Endothelial cell of umbilical vein (primary cell): ENCODE measurements at regions not wholly inside any gene's neighbourhood (a gene's known extent, or its start where the extent isn't known, plus 50 kb on each side); places are given as distances from the start of the nearest gene placed in this dataset.

Experiments
- BruUV-seq: library from RNA; stranded (reverse); fragments of 400-500 nt; replicated peaks from 2 replicates; lab custom pipeline; 2021; lab: Mats Ljungman, UMichigan
- CTCF ChIA-PET: fragments of 300-600, 350-600 bp; sonication (Branson Sonifier 250); formaldehyde crosslinking; loops from one replicate; lab custom pipeline; 2021; ENCODE audit warnings: antibody characterized with exemption, inconsistent platforms; lab: Charles Lee
- POLR2A ChIA-PET: fragments of 300-600, 350-600 bp; sonication (Branson Sonifier 250); formaldehyde crosslinking; loops from one replicate; lab custom pipeline; 2021; ENCODE audit warnings: antibody characterized with exemption, inconsistent platforms; lab: Charles Lee
- DNase-seq: peaks from one replicate; pipeline ENCODE4 v3.0.0-alpha.2; 2011; ENCODE audit warnings: low read depth, low spot score
- FAIRE-seq: peaks from 2 replicates; lab custom pipeline; 2011; peaks lifted over from hg19 to GRCh38; lab: Jason Lieb, UNC
- H2AFZ ChIP-seq: 2 replicates; pipeline ENCODE4 v1.6.0; 2012; ENCODE audit warnings: low read depth, low read length, control low read depth, inconsistent platforms
- H3K27ac ChIP-seq: 2 replicates; pipeline ENCODE4 v1.5.1; 2011; ENCODE audit warnings: low read depth, mild to moderate bottlenecking, control low read depth, low read length, moderate library complexity; ENCODE audit not compliant: insufficient read depth
- H3K27me3 ChIP-seq, 2 experiments: 2 replicates each; pipeline versions ENCODE4 v1.6.0 to v1.6.1; 2011; ENCODE audit warnings: low read length in 2 of 2, mixed read lengths in 1 of 2; ENCODE audit not compliant: control insufficient read depth in 2 of 2, insufficient read depth in 2 of 2
- H3K36me3 ChIP-seq, 2 experiments: 2 replicates in 1 of 2; 3 replicates in 1 of 2; pipeline ENCODE4 v1.5.1; 2011; ENCODE audit warnings: low read length in 2 of 2, mild to moderate bottlenecking in 1 of 2, moderate library complexity in 1 of 2; ENCODE audit not compliant: control insufficient read depth in 2 of 2, insufficient read depth in 2 of 2; ENCODE audit errors: extremely low read depth in 1 of 2
- H3K4me1 ChIP-seq: 3 replicates; pipeline ENCODE4 v1.5.1; 2011; ENCODE audit warnings: mild to moderate bottlenecking, low read length; ENCODE audit not compliant: control insufficient read depth, insufficient read depth; ENCODE audit errors: extremely low read depth
- H3K4me2 ChIP-seq: 2 replicates; pipeline ENCODE4 v1.6.1; 2011; ENCODE audit warnings: low read length, control low read depth, mixed read lengths; ENCODE audit not compliant: insufficient read depth
- H3K4me3 ChIP-seq, 3 experiments: fragments of 200-600 bp in 1 of 3; sonication (generic), shearing (Covaris generic) in 1 of 3; replicated peaks in 1 of 3; 2 replicates each; pipeline ENCODE4 v1.5.1; 2011 to 2016; ENCODE audit warnings: control low read depth in 3 of 3, low read length in 3 of 3, mild to moderate bottlenecking in 2 of 3, inconsistent platforms in 1 of 3, low read depth in 1 of 3, moderate library complexity in 1 of 3; ENCODE audit not compliant: insufficient read depth in 1 of 3
- H3K79me2 ChIP-seq: 2 replicates; pipeline ENCODE4 v1.6.0; 2012; ENCODE audit warnings: low read length, inconsistent platforms; ENCODE audit not compliant: control insufficient read depth, insufficient read depth
- H3K9ac ChIP-seq: replicated peaks from 2 replicates; pipeline ENCODE3; 2011; ENCODE audit warnings: low read length, control low read depth; ENCODE audit not compliant: insufficient read depth; ENCODE audit errors: extremely low read depth
- H3K9me1 ChIP-seq: replicated peaks from 3 replicates; pipeline ENCODE4 v1.6.0; 2011; ENCODE audit warnings: mild to moderate bottlenecking, low read length; ENCODE audit not compliant: control insufficient read depth, insufficient read depth; ENCODE audit errors: extremely low read depth
- H3K9me3 ChIP-seq: replicated peaks from 2 replicates; pipeline ENCODE4 v1.5.1; 2012; ENCODE audit warnings: low read length, inconsistent platforms; ENCODE audit not compliant: control insufficient read depth, insufficient read depth
- H4K20me1 ChIP-seq: replicated peaks from 2 replicates; pipeline ENCODE3; 2011; ENCODE audit warnings: mild to moderate bottlenecking, low read length; ENCODE audit not compliant: control insufficient read depth, insufficient read depth; ENCODE audit errors: extremely low read depth
- EZH2 ChIP-seq: IDR thresholded peaks from 2 replicates; pipeline ENCODE4 v1.6.1; 2012; ENCODE audit warnings: borderline replicate concordance, low read depth, mild to moderate bottlenecking, moderate library complexity, low read length, inconsistent platforms; ENCODE audit not compliant: severe bottlenecking
- FOS ChIP-seq: IDR thresholded peaks from 2 replicates; pipeline ENCODE4 v1.6.1; 2011; ENCODE audit warnings: mild to moderate bottlenecking, low read length, moderate library complexity, borderline replicate concordance; ENCODE audit not compliant: insufficient read depth
- GATA2 ChIP-seq: IDR thresholded peaks from 2 replicates; pipeline ENCODE4 v1.7.0; 2011; ENCODE audit warnings: low read depth, mild to moderate bottlenecking, moderate library complexity, mixed read lengths, low read length; ENCODE audit not compliant: insufficient read length, insufficient read depth
- JUN ChIP-seq: IDR thresholded peaks from 2 replicates; pipeline ENCODE4 v1.6.1; 2011; ENCODE audit warnings: borderline replicate concordance, low read depth; ENCODE audit not compliant: insufficient read length, insufficient read depth
- MYC ChIP-seq: IDR thresholded peaks from one replicate; pipeline ENCODE4 v1.6.1; 2011; ENCODE audit warnings: mild to moderate bottlenecking, low read depth, low read length
- POLR2A ChIP-seq: IDR thresholded peaks from 2 replicates; pipeline ENCODE4 v1.6.1; 2012; ENCODE audit warnings: low read depth, mild to moderate bottlenecking, control low read depth, low read length
- POLR2AphosphoS5 ChIP-seq: IDR thresholded peaks from 2 replicates; pipeline ENCODE4 v1.6.1; 2012; ENCODE audit warnings: low read depth, mild to moderate bottlenecking, control low read depth, low read length, moderate library complexity; ENCODE audit not compliant: insufficient read depth
- dilution Hi-C: fragments of 300-500 bp; cut with MboI; formaldehyde crosslinking; loops from one replicate; pipeline ENCODE4 v1.15.0; 2019; ENCODE audit warnings: low sequenced_read_pairs; ENCODE audit not compliant: extremely low pct_ligation_motif_present
- intact Hi-C: fragments of 100-400 bp; cut with micrococcal nuclease; formaldehyde crosslinking; loops from one replicate; pipeline ENCODE4 v1.10.0; 2022
- TF ChIP-seq, protein P1 (sequence below): IDR thresholded peaks from 2 replicates; pipeline ENCODE4 v1.6.1; 2011; ENCODE audit not compliant: insufficient read depth, insufficient read length
- TF ChIP-seq, protein P2 (sequence below), 2 donors: IDR thresholded peaks; 1 replicate in 1 of 2; 2 replicates in 1 of 2; pipeline ENCODE4 v1.5.1; 2011; ENCODE audit warnings: low read length in 2 of 2, mild to moderate bottlenecking in 2 of 2, moderate library complexity in 2 of 2, control low read depth in 1 of 2, inconsistent platforms in 1 of 2, low read depth in 1 of 2; ENCODE audit not compliant: insufficient read depth in 1 of 2; ENCODE audit errors: extremely low read depth in 1 of 2

GRCh38 chr7:51732116-51732515, 415.5 kb upstream of the COBL start:
- no peaks in the 10 kb centered on the region for H3K27me3 ChIP-seq
- H3K36me3 ChIP-seq, result no peaks in the 10 kb centered on the region
- H3K27ac ChIP-seq, result no peak overlapping the region
- H3K9me3 ChIP-seq, result no peaks in the 10 kb centered on the region
- ChIA-PET POLR2A (no interaction called here), CTCF (no interaction called here)
- no peak for DNase-seq
- no TSS peak for BruUV-seq
- no peak overlapping the region for H3K4me2 ChIP-seq
- no peak for FAIRE-seq
- intact Hi-C loops (no loop called here), dilution Hi-C loops (no loop called here)
- no peak for TF ChIP-seq EZH2
- TF ChIP-seq, protein P1, sequence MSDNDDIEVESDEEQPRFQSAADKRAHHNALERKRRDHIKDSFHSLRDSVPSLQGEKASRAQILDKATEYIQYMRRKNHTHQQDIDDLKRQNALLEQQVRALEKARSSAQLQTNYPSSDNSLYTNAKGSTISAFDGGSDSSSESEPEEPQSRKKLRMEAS, result no peak
- no peak for TF ChIP-seq JUN
- TF ChIP-seq POLR2A, result no peak
- TF ChIP-seq GATA2, result no peak
- no peak for TF ChIP-seq FOS
- TF ChIP-seq, protein P2, sequence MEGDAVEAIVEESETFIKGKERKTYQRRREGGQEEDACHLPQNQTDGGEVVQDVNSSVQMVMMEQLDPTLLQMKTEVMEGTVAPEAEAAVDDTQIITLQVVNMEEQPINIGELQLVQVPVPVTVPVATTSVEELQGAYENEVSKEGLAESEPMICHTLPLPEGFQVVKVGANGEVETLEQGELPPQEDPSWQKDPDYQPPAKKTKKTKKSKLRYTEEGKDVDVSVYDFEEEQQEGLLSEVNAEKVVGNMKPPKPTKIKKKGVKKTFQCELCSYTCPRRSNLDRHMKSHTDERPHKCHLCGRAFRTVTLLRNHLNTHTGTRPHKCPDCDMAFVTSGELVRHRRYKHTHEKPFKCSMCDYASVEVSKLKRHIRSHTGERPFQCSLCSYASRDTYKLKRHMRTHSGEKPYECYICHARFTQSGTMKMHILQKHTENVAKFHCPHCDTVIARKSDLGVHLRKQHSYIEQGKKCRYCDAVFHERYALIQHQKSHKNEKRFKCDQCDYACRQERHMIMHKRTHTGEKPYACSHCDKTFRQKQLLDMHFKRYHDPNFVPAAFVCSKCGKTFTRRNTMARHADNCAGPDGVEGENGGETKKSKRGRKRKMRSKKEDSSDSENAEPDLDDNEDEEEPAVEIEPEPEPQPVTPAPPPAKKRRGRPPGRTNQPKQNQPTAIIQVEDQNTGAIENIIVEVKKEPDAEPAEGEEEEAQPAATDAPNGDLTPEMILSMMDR (IDR thresholded peaks at IDR 0.05; ENCODE audit: extremely low read depth in 1 of 2, insufficient read depth in 1 of 2, low read depth in 1 of 2, low read length in 2 of 2), result no peak
- no peak for TF ChIP-seq POLR2AphosphoS5
- TF ChIP-seq MYC, result no peak
- no peaks in the 10 kb centered on the region for H3K4me1 ChIP-seq
- H3K4me3 ChIP-seq, result no peak overlapping the region
- H3K9me1 ChIP-seq, result no peaks in the 10 kb centered on the region
- no peak overlapping the region for H3K9ac ChIP-seq
- H3K79me2 ChIP-seq, result no peaks in the 10 kb centered on the region
- H4K20me1 ChIP-seq, result no peaks in the 10 kb centered on the region
- H2AFZ ChIP-seq, result no peak overlapping the region
